Fibroblast of mammary gland (primary cell): ENCODE measurements at regions not wholly inside any gene's neighbourhood (a gene's known extent, or its start where the extent isn't known, plus 50 kb on each side); places are given as distances from the start of the nearest gene placed in this dataset.
"Not testable (repeated sequence)": the region's sequence is repeated elsewhere in the genome, so short reads cannot be mapped to it uniquely, and the experiment has no call there.

ENCODE experiments used
- DNase-seq: peaks from one replicate; pipeline ENCODE4 v3.0.0-alpha.2; 2010; ENCODE audit warnings: low read depth
- H3K4me3 ChIP-seq: 2 replicates; pipeline ENCODE4 v1.5.1; 2011; ENCODE audit warnings: low read depth, mild to moderate bottlenecking, low read length, moderate library complexity; ENCODE audit not compliant: control insufficient read depth
- CTCF ChIP-seq: conservative IDR thresholded peaks from 2 replicates; pipeline ENCODE4 v1.5.1; 2011; ENCODE audit warnings: low read depth, low read length, inconsistent platforms; ENCODE audit not compliant: control insufficient read depth, insufficient read depth

GRCh38 chr5:92835712-92836111, 745.3 kb downstream of the NR2F1-AS1 start:
- H3K4me3 ChIP-seq: no peak overlapping the region
- DNase-seq: no peak
- no peak for TF ChIP-seq CTCF

GRCh38 chr5:92823551-92823950, 757.5 kb downstream of the NR2F1-AS1 start:
- DNase-seq, H3K4me3 ChIP-seq: not testable (repeated sequence)

GRCh38 chr5:92822183-92822582, 758.8 kb downstream of the NR2F1-AS1 start:
- no peak for TF ChIP-seq CTCF
- no peak for DNase-seq
- no peak overlapping the region for H3K4me3 ChIP-seq

GRCh38 chr5:92809855-92810465, 771.1 kb downstream of the NR2F1-AS1 start:
- no peak overlapping the region for H3K4me3 ChIP-seq
- DNase-seq: no peak
- no peak for TF ChIP-seq CTCF

GRCh38 chr5:92808474-92808873, 772.5 kb downstream of the NR2F1-AS1 start:
- H3K4me3 ChIP-seq: no peak overlapping the region
- TF ChIP-seq CTCF: no peak
- no peak for DNase-seq

- no peak for DNase-seq
- no peak for TF ChIP-seq CTCF
- H3K4me3 ChIP-seq: no peak overlapping the region
These were observed 773.9 kb downstream of the NR2F1-AS1 start for GRCh38 chr5:92807085-92807484.

GRCh38 chr5:92805446-92805845, 775.6 kb downstream of the NR2F1-AS1 start:
- no peak for DNase-seq
- no peak overlapping the region for H3K4me3 ChIP-seq
- no peak for TF ChIP-seq CTCF
